IMR-90 (cell line): ENCODE measurements at regions not wholly inside any gene's neighbourhood (a gene's known extent, or its start where the extent isn't known, plus 50 kb on each side); places are given as distances from the start of the nearest gene placed in this dataset.

Experiments
- ATAC-seq: fragments of 200-7000 bp; cut with Tn5 transposase; 2 replicates; pipeline ENCODE4 v1.9.1; 2020; ENCODE audit warnings: low read depth, mild to moderate bottlenecking, moderate library complexity
- BruUV-seq: library from RNA; stranded (reverse); fragments of 400-500 nt; replicated peaks from 2 replicates; lab custom pipeline; 2021; lab: Mats Ljungman, UMichigan
- CTCF ChIA-PET: fragments of 300-600 bp; formaldehyde crosslinking; extraction: SDS; loops from one replicate; lab custom pipeline; 2021; ENCODE audit warnings: antibody characterized with exemption; lab: Yijun Ruan, JAX
- POLR2A ChIA-PET: fragments of 300-600 bp; sonication (Branson Sonifier 250); formaldehyde crosslinking; loops from one replicate; lab custom pipeline; 2022; ENCODE audit warnings: antibody characterized with exemption; ENCODE audit not compliant: unreplicated experiment; lab: Charles Lee
- DNase-seq: peaks from one replicate; pipeline ENCODE4 v3.0.0; 2013
- H2AFZ ChIP-seq: replicated peaks from 2 replicates; pipeline ENCODE3; 2013; ENCODE audit warnings: low read length, mild to moderate bottlenecking; ENCODE audit not compliant: poor library complexity
- H2AK5ac ChIP-seq: 2 replicates; pipeline ENCODE4 v1.6.1; 2013; ENCODE audit warnings: low read depth, low read length, inconsistent platforms
- H2AK9ac ChIP-seq: replicated peaks from 2 replicates; pipeline ENCODE3; 2013; ENCODE audit warnings: mild to moderate bottlenecking, low read depth, low read length, moderate library complexity; ENCODE audit not compliant: poor library complexity
- H2BK120ac ChIP-seq: 2 replicates; pipeline ENCODE4 v1.6.1; 2013; ENCODE audit warnings: low read depth, low read length, inconsistent platforms
- H2BK15ac ChIP-seq: 3 replicates; pipeline ENCODE4 v1.6.1; 2013; ENCODE audit warnings: low read depth, low read length, inconsistent platforms
- H2BK20ac ChIP-seq: 2 replicates; pipeline ENCODE4 v1.6.1; 2013; ENCODE audit warnings: low read depth, mild to moderate bottlenecking, inconsistent platforms, low read length, moderate library complexity
- H2BK5ac ChIP-seq: 2 replicates; pipeline ENCODE4 v1.6.1; 2013; ENCODE audit warnings: mild to moderate bottlenecking, low read depth, low read length, inconsistent platforms; ENCODE audit not compliant: poor library complexity, severe bottlenecking
- H3K14ac ChIP-seq: replicated peaks from 2 replicates; pipeline ENCODE4 v1.6.1; 2013; ENCODE audit warnings: low read depth, low read length, inconsistent platforms
- H3K18ac ChIP-seq: 2 replicates; pipeline ENCODE4 v1.6.1; 2013; ENCODE audit warnings: low read depth, low read length, control low read depth
- H3K23ac ChIP-seq: 2 replicates; pipeline ENCODE4 v1.6.1; 2013; ENCODE audit warnings: low read depth, low read length, inconsistent platforms
- H3K27ac ChIP-seq: 2 replicates; pipeline ENCODE4 v1.5.1; 2013; ENCODE audit warnings: mild to moderate bottlenecking, control low read depth, low read length; ENCODE audit not compliant: insufficient read depth
- H3K27me3 ChIP-seq: 2 replicates; pipeline ENCODE4 v1.6.1; 2013; ENCODE audit warnings: low read length; ENCODE audit not compliant: control insufficient read depth, insufficient read depth
- H3K36me3 ChIP-seq: 2 replicates; pipeline ENCODE4 v1.6.1; 2013; ENCODE audit warnings: low read length, mixed read lengths; ENCODE audit not compliant: control insufficient read depth, insufficient read depth
- H3K4ac ChIP-seq: 2 replicates; pipeline ENCODE4 v1.6.1; 2013; ENCODE audit warnings: low read depth, low read length, inconsistent platforms
- H3K4me1 ChIP-seq: 2 replicates; pipeline ENCODE4 v1.6.1; 2013; ENCODE audit warnings: low read length, mixed read lengths; ENCODE audit not compliant: control insufficient read depth, insufficient read depth
- H3K4me2 ChIP-seq: 2 replicates; pipeline ENCODE4 v1.6.1; 2013; ENCODE audit warnings: low read depth, mild to moderate bottlenecking, control low read depth, low read length, moderate library complexity
- H3K4me3 ChIP-seq: 2 replicates; pipeline ENCODE4 v1.5.1; 2013; ENCODE audit warnings: low read depth, mild to moderate bottlenecking, control low read depth, low read length, moderate library complexity; ENCODE audit not compliant: insufficient read depth
- H3K56ac ChIP-seq: 2 replicates; pipeline ENCODE4 v1.6.1; 2013; ENCODE audit warnings: low read length, inconsistent platforms; ENCODE audit not compliant: insufficient read depth; ENCODE audit errors: extremely low read depth
- H3K79me1 ChIP-seq, 2 experiments: 2 replicates each; pipeline ENCODE4 v1.6.1; 2013; ENCODE audit warnings: low read length in 2 of 2, inconsistent platforms in 1 of 2, low read depth in 1 of 2
- H3K9ac ChIP-seq: 2 replicates; pipeline ENCODE4 v1.6.1; 2013; ENCODE audit warnings: low read depth, low read length, control low read depth
- H3K9me1 ChIP-seq: 2 replicates; pipeline ENCODE4 v1.6.1; 2013; ENCODE audit warnings: low read length, inconsistent platforms; ENCODE audit not compliant: insufficient read depth
- H3K9me3 ChIP-seq: 2 replicates; pipeline ENCODE4 v1.6.1; 2013; ENCODE audit warnings: low read length; ENCODE audit not compliant: control insufficient read depth, insufficient read depth
- H4K20me1 ChIP-seq: 2 replicates; pipeline ENCODE4 v1.6.1; 2013; ENCODE audit warnings: low read length, inconsistent platforms; ENCODE audit not compliant: insufficient read depth
- H4K5ac ChIP-seq: 2 replicates; pipeline ENCODE4 v1.6.1; 2013; ENCODE audit warnings: mild to moderate bottlenecking, low read depth, low read length, control low read depth
- H4K8ac ChIP-seq, 2 experiments: 2 replicates each; pipeline ENCODE4 v1.6.1; 2013; ENCODE audit warnings: low read depth in 2 of 2, low read length in 2 of 2, control low read depth in 1 of 2, inconsistent platforms in 1 of 2
- H4K91ac ChIP-seq: 2 replicates; pipeline ENCODE4 v1.6.1; 2013; ENCODE audit warnings: low read depth, low read length, inconsistent platforms; ENCODE audit not compliant: insufficient read depth
- BHLHE40 ChIP-seq: fragments of 150-350 bp; IDR thresholded peaks from 2 replicates; pipeline ENCODE4 v1.6.1; 2016; ENCODE audit warnings: mild to moderate bottlenecking, low read depth, low read length
- CEBPB ChIP-seq: IDR thresholded peaks from 2 replicates; pipeline ENCODE4 v1.6.1; 2012; ENCODE audit warnings: low read depth, low read length, improper control_type of control experiment
- CHD1 ChIP-seq: IDR thresholded peaks from 2 replicates; pipeline ENCODE4 v1.6.1; 2012; ENCODE audit warnings: low read depth, low read length, improper control_type of control experiment
- CTCF ChIP-seq: conservative IDR thresholded peaks from 2 replicates; pipeline ENCODE4 v1.5.1; 2012; ENCODE audit warnings: mild to moderate bottlenecking, low read depth, low read length, improper control_type of control experiment
- ELK1 ChIP-seq: fragments of 150-350 bp; IDR thresholded peaks from 2 replicates; pipeline ENCODE4 v1.6.1; 2016; ENCODE audit warnings: low read depth, mild to moderate bottlenecking, low read length, moderate library complexity, borderline replicate concordance
- FOS ChIP-seq: fragments of 150-350 bp; IDR thresholded peaks from 2 replicates; pipeline ENCODE4 v1.6.1; 2016; ENCODE audit warnings: low read depth, low read length
- MAFK ChIP-seq: IDR thresholded peaks from 2 replicates; pipeline ENCODE4 v1.6.1; 2012; ENCODE audit warnings: low read depth, low read length, improper control_type of control experiment
- MAZ ChIP-seq: IDR thresholded peaks from 2 replicates; pipeline ENCODE4 v1.6.1; 2012; ENCODE audit warnings: low read depth, mild to moderate bottlenecking, low read length, improper control_type of control experiment, moderate library complexity, borderline replicate concordance
- MXI1 ChIP-seq: IDR thresholded peaks from 2 replicates; pipeline ENCODE4 v1.6.1; 2012; ENCODE audit warnings: low read depth, mild to moderate bottlenecking, low read length, moderate library complexity, borderline replicate concordance
- NFE2L2 ChIP-seq: fragments of 150-350 bp; IDR thresholded peaks from 2 replicates; pipeline ENCODE4 v1.6.1; 2016; ENCODE audit warnings: low read depth, mild to moderate bottlenecking, low read length
- POLR2A ChIP-seq: IDR thresholded peaks from 2 replicates; pipeline ENCODE4 v1.6.1; 2012; ENCODE audit warnings: mild to moderate bottlenecking, low read depth, low read length
- RAD21 ChIP-seq: IDR thresholded peaks from 2 replicates; pipeline ENCODE4 v1.6.1; 2012; ENCODE audit warnings: low read length, improper control_type of control experiment
- RCOR1 ChIP-seq: IDR thresholded peaks from 2 replicates; pipeline ENCODE4 v1.6.1; 2012; ENCODE audit warnings: mild to moderate bottlenecking, low read length, improper control_type of control experiment; ENCODE audit not compliant: insufficient replicate concordance
- RFX5 ChIP-seq: IDR thresholded peaks from 2 replicates; pipeline ENCODE4 v1.8.0; 2012; ENCODE audit warnings: low read depth, mild to moderate bottlenecking, low read length, moderate library complexity
- SMC3 ChIP-seq: fragments of 150-350 bp; IDR thresholded peaks from 2 replicates; pipeline ENCODE4 v1.6.1; 2016; ENCODE audit warnings: low read depth, mild to moderate bottlenecking, antibody characterized with exemption, low read length, moderate library complexity
- USF2 ChIP-seq: fragments of 150-350 bp; IDR thresholded peaks from 2 replicates; pipeline ENCODE4 v1.6.1; 2017; ENCODE audit warnings: mild to moderate bottlenecking, antibody characterized with exemption, low read length, low read depth
- WGBS, 2 experiments: methylation state at CpG; one replicate each; pipeline versions ENCODE4 v1.1.5 to v1.1.7; 2013; ENCODE audit warnings: missing lambda C conversion rate in 2 of 2; ENCODE audit not compliant: insufficient read length in 1 of 2; ENCODE audit errors: extremely low coverage in 2 of 2; 5-methylcytosine and 5-hydroxymethylcytosine counted together
- dilution Hi-C: fragments of 300-500 bp; cut with HindIII; formaldehyde crosslinking; loops from one replicate; pipeline ENCODE4 v1.14.3; 2018; ENCODE audit warnings: low sequenced_read_pairs; ENCODE audit not compliant: unreplicated experiment
- in situ Hi-C: fragments of 300-500 bp; cut with MboI; formaldehyde crosslinking; loops from 3 replicates; pipeline ENCODE4 v1.14.3; 2019; ENCODE audit warnings: low sequenced_read_pairs, inconsistent platforms, mixed read lengths
- intact Hi-C: fragments of 100-400 bp; cut with micrococcal nuclease; formaldehyde crosslinking; loops from 2 replicates; pipeline ENCODE4 v1.10.0; 2022

GRCh38 chr3:35971686-35972085 lies 332.4 kb downstream of the ARPP21 start:
- Histone ChIP-seq H2AK5ac (no peak overlapping the region), H2AFZ (no peak overlapping the region), H3K27me3 (no peaks in the 10 kb centered on the region), H3K27ac (no peak overlapping the region), H3K36me3 (no peaks in the 10 kb centered on the region), H2BK5ac (no peak overlapping the region), H4K20me1 (no peaks in the 10 kb centered on the region), H2AK9ac (no peak overlapping the region), H3K18ac (no peak overlapping the region), H4K5ac (no peak overlapping the region), H3K56ac (no peak overlapping the region), H3K79me1 (no peaks in the 10 kb centered on the region), H4K91ac (no peak overlapping the region), H3K4me1 (no peaks in the 10 kb centered on the region), H4K8ac (no peak overlapping the region), H3K9ac (no peak overlapping the region), H3K9me3 (no peaks in the 10 kb centered on the region), H2BK120ac (no peak overlapping the region), H2BK15ac (no peak overlapping the region), H3K4me3 (no peak overlapping the region), H3K4ac (no peak overlapping the region), H2BK20ac (no peak overlapping the region), H3K4me2 (no peak overlapping the region), H3K9me1 (no peaks in the 10 kb centered on the region), H3K23ac (no peak overlapping the region), H3K14ac (no peak overlapping the region)
- DNase-seq, result no peak
- WGBS, 2 experiments, result no CpG with 5 or more reads among the region's 1 CpG
- BruUV-seq, result no TSS peak
- POLR2A ChIA-PET, result no interaction called here
- no peak for ATAC-seq
- CTCF ChIA-PET, result interaction anchor here (0.6 kb wide), 1 partner anchor 1637 kb away, joined by 4 read pairs; no protein-coding TSS in a partner anchor
- TF ChIP-seq CTCF, result no peak
- TF ChIP-seq FOS, result no peak
- TF ChIP-seq SMC3, result no peak
- no peak for TF ChIP-seq USF2
- no peak for TF ChIP-seq BHLHE40
- TF ChIP-seq MXI1, result no peak
- no peak for TF ChIP-seq NFE2L2
- TF ChIP-seq ELK1, result no peak
- TF ChIP-seq RAD21, result no peak
- no peak for TF ChIP-seq RFX5
- TF ChIP-seq CHD1, result no peak
- no peak for TF ChIP-seq POLR2A
- TF ChIP-seq RCOR1, result no peak
- no peak for TF ChIP-seq CEBPB
- no peak for TF ChIP-seq MAZ
- no peak for TF ChIP-seq MAFK
- in situ Hi-C loops (no loop called here), dilution Hi-C loops (no loop called here), intact Hi-C loops (no loop called here)
